IMR-90 (cell line): ENCODE measurements at regions not wholly inside any gene's neighbourhood (a gene's known extent, or its start where the extent isn't known, plus 50 kb on each side); places are given as distances from the start of the nearest gene placed in this dataset.

Experiments
- ATAC-seq: fragments of 200-7000 bp; cut with Tn5 transposase; 2 replicates; pipeline ENCODE4 v1.9.1; 2020; ENCODE audit warnings: low read depth, mild to moderate bottlenecking, moderate library complexity
- BruUV-seq: library from RNA; stranded (reverse); fragments of 400-500 nt; replicated peaks from 2 replicates; lab custom pipeline; 2021; lab: Mats Ljungman, UMichigan
- CTCF ChIA-PET: fragments of 300-600 bp; formaldehyde crosslinking; extraction: SDS; loops from one replicate; lab custom pipeline; 2021; ENCODE audit warnings: antibody characterized with exemption; lab: Yijun Ruan, JAX
- POLR2A ChIA-PET: fragments of 300-600 bp; sonication (Branson Sonifier 250); formaldehyde crosslinking; loops from one replicate; lab custom pipeline; 2022; ENCODE audit warnings: antibody characterized with exemption; ENCODE audit not compliant: unreplicated experiment; lab: Charles Lee
- DNase-seq: peaks from one replicate; pipeline ENCODE4 v3.0.0; 2013
- H2AFZ ChIP-seq: replicated peaks from 2 replicates; pipeline ENCODE3; 2013; ENCODE audit warnings: low read length, mild to moderate bottlenecking; ENCODE audit not compliant: poor library complexity
- H2AK5ac ChIP-seq: 2 replicates; pipeline ENCODE4 v1.6.1; 2013; ENCODE audit warnings: low read depth, low read length, inconsistent platforms
- H2AK9ac ChIP-seq: replicated peaks from 2 replicates; pipeline ENCODE3; 2013; ENCODE audit warnings: mild to moderate bottlenecking, low read depth, low read length, moderate library complexity; ENCODE audit not compliant: poor library complexity
- H2BK120ac ChIP-seq: 2 replicates; pipeline ENCODE4 v1.6.1; 2013; ENCODE audit warnings: low read depth, low read length, inconsistent platforms
- H2BK15ac ChIP-seq: 3 replicates; pipeline ENCODE4 v1.6.1; 2013; ENCODE audit warnings: low read depth, low read length, inconsistent platforms
- H2BK20ac ChIP-seq: 2 replicates; pipeline ENCODE4 v1.6.1; 2013; ENCODE audit warnings: low read depth, mild to moderate bottlenecking, inconsistent platforms, low read length, moderate library complexity
- H2BK5ac ChIP-seq: 2 replicates; pipeline ENCODE4 v1.6.1; 2013; ENCODE audit warnings: mild to moderate bottlenecking, low read depth, low read length, inconsistent platforms; ENCODE audit not compliant: poor library complexity, severe bottlenecking
- H3K14ac ChIP-seq: replicated peaks from 2 replicates; pipeline ENCODE4 v1.6.1; 2013; ENCODE audit warnings: low read depth, low read length, inconsistent platforms
- H3K18ac ChIP-seq: 2 replicates; pipeline ENCODE4 v1.6.1; 2013; ENCODE audit warnings: low read depth, low read length, control low read depth
- H3K23ac ChIP-seq: 2 replicates; pipeline ENCODE4 v1.6.1; 2013; ENCODE audit warnings: low read depth, low read length, inconsistent platforms
- H3K27ac ChIP-seq: 2 replicates; pipeline ENCODE4 v1.5.1; 2013; ENCODE audit warnings: mild to moderate bottlenecking, control low read depth, low read length; ENCODE audit not compliant: insufficient read depth
- H3K27me3 ChIP-seq: 2 replicates; pipeline ENCODE4 v1.6.1; 2013; ENCODE audit warnings: low read length; ENCODE audit not compliant: control insufficient read depth, insufficient read depth
- H3K36me3 ChIP-seq: 2 replicates; pipeline ENCODE4 v1.6.1; 2013; ENCODE audit warnings: low read length, mixed read lengths; ENCODE audit not compliant: control insufficient read depth, insufficient read depth
- H3K4ac ChIP-seq: 2 replicates; pipeline ENCODE4 v1.6.1; 2013; ENCODE audit warnings: low read depth, low read length, inconsistent platforms
- H3K4me1 ChIP-seq: 2 replicates; pipeline ENCODE4 v1.6.1; 2013; ENCODE audit warnings: low read length, mixed read lengths; ENCODE audit not compliant: control insufficient read depth, insufficient read depth
- H3K4me2 ChIP-seq: 2 replicates; pipeline ENCODE4 v1.6.1; 2013; ENCODE audit warnings: low read depth, mild to moderate bottlenecking, control low read depth, low read length, moderate library complexity
- H3K4me3 ChIP-seq: 2 replicates; pipeline ENCODE4 v1.5.1; 2013; ENCODE audit warnings: low read depth, mild to moderate bottlenecking, control low read depth, low read length, moderate library complexity; ENCODE audit not compliant: insufficient read depth
- H3K56ac ChIP-seq: 2 replicates; pipeline ENCODE4 v1.6.1; 2013; ENCODE audit warnings: low read length, inconsistent platforms; ENCODE audit not compliant: insufficient read depth; ENCODE audit errors: extremely low read depth
- H3K79me1 ChIP-seq, 2 experiments: 2 replicates each; pipeline ENCODE4 v1.6.1; 2013; ENCODE audit warnings: low read length in 2 of 2, inconsistent platforms in 1 of 2, low read depth in 1 of 2
- H3K9ac ChIP-seq: 2 replicates; pipeline ENCODE4 v1.6.1; 2013; ENCODE audit warnings: low read depth, low read length, control low read depth
- H3K9me1 ChIP-seq: 2 replicates; pipeline ENCODE4 v1.6.1; 2013; ENCODE audit warnings: low read length, inconsistent platforms; ENCODE audit not compliant: insufficient read depth
- H3K9me3 ChIP-seq: 2 replicates; pipeline ENCODE4 v1.6.1; 2013; ENCODE audit warnings: low read length; ENCODE audit not compliant: control insufficient read depth, insufficient read depth
- H4K20me1 ChIP-seq: 2 replicates; pipeline ENCODE4 v1.6.1; 2013; ENCODE audit warnings: low read length, inconsistent platforms; ENCODE audit not compliant: insufficient read depth
- H4K5ac ChIP-seq: 2 replicates; pipeline ENCODE4 v1.6.1; 2013; ENCODE audit warnings: mild to moderate bottlenecking, low read depth, low read length, control low read depth
- H4K8ac ChIP-seq, 2 experiments: 2 replicates each; pipeline ENCODE4 v1.6.1; 2013; ENCODE audit warnings: low read depth in 2 of 2, low read length in 2 of 2, control low read depth in 1 of 2, inconsistent platforms in 1 of 2
- H4K91ac ChIP-seq: 2 replicates; pipeline ENCODE4 v1.6.1; 2013; ENCODE audit warnings: low read depth, low read length, inconsistent platforms; ENCODE audit not compliant: insufficient read depth
- CEBPB ChIP-seq: IDR thresholded peaks from 2 replicates; pipeline ENCODE4 v1.6.1; 2012; ENCODE audit warnings: low read depth, low read length, improper control_type of control experiment
- CTCF ChIP-seq: conservative IDR thresholded peaks from 2 replicates; pipeline ENCODE4 v1.5.1; 2012; ENCODE audit warnings: mild to moderate bottlenecking, low read depth, low read length, improper control_type of control experiment
- FOS ChIP-seq: fragments of 150-350 bp; IDR thresholded peaks from 2 replicates; pipeline ENCODE4 v1.6.1; 2016; ENCODE audit warnings: low read depth, low read length
- MAFK ChIP-seq: IDR thresholded peaks from 2 replicates; pipeline ENCODE4 v1.6.1; 2012; ENCODE audit warnings: low read depth, low read length, improper control_type of control experiment
- MAZ ChIP-seq: IDR thresholded peaks from 2 replicates; pipeline ENCODE4 v1.6.1; 2012; ENCODE audit warnings: low read depth, mild to moderate bottlenecking, low read length, improper control_type of control experiment, moderate library complexity, borderline replicate concordance
- NFE2L2 ChIP-seq: fragments of 150-350 bp; IDR thresholded peaks from 2 replicates; pipeline ENCODE4 v1.6.1; 2016; ENCODE audit warnings: low read depth, mild to moderate bottlenecking, low read length
- POLR2A ChIP-seq: IDR thresholded peaks from 2 replicates; pipeline ENCODE4 v1.6.1; 2012; ENCODE audit warnings: mild to moderate bottlenecking, low read depth, low read length
- USF2 ChIP-seq: fragments of 150-350 bp; IDR thresholded peaks from 2 replicates; pipeline ENCODE4 v1.6.1; 2017; ENCODE audit warnings: mild to moderate bottlenecking, antibody characterized with exemption, low read length, low read depth
- WGBS, 2 experiments: methylation state at CpG; one replicate each; pipeline versions ENCODE4 v1.1.5 to v1.1.7; 2013; ENCODE audit warnings: missing lambda C conversion rate in 2 of 2; ENCODE audit not compliant: insufficient read length in 1 of 2; ENCODE audit errors: extremely low coverage in 2 of 2; 5-methylcytosine and 5-hydroxymethylcytosine counted together
- dilution Hi-C: fragments of 300-500 bp; cut with HindIII; formaldehyde crosslinking; loops from one replicate; pipeline ENCODE4 v1.14.3; 2018; ENCODE audit warnings: low sequenced_read_pairs; ENCODE audit not compliant: unreplicated experiment
- in situ Hi-C: fragments of 300-500 bp; cut with MboI; formaldehyde crosslinking; loops from 3 replicates; pipeline ENCODE4 v1.14.3; 2019; ENCODE audit warnings: low sequenced_read_pairs, inconsistent platforms, mixed read lengths
- intact Hi-C: fragments of 100-400 bp; cut with micrococcal nuclease; formaldehyde crosslinking; loops from 2 replicates; pipeline ENCODE4 v1.10.0; 2022

- Histone ChIP-seq H3K23ac (no peak overlapping the region), H2AK9ac (no peak overlapping the region), H3K18ac (no peak overlapping the region), H3K9ac (no peak overlapping the region), H4K20me1 (no peaks in the 10 kb centered on the region), H2BK5ac (no peak overlapping the region), H3K9me3 (no peaks in the 10 kb centered on the region), H2BK15ac (no peak overlapping the region), H2BK120ac (no peak overlapping the region), H3K36me3 (no peaks in the 10 kb centered on the region), H2AFZ (no peak overlapping the region), H3K27ac (no peak overlapping the region), H4K8ac (no peak overlapping the region), H3K79me1 (no peaks in the 10 kb centered on the region), H3K56ac (no peak overlapping the region), H3K4me2 (no peak overlapping the region), H3K4me1 (peaks cover 13% of the 10 kb centered on the region), H3K4ac (no peak overlapping the region), H3K4me3 (no peak overlapping the region), H3K27me3 (peaks cover 10% of the 10 kb centered on the region), H4K91ac (no peak overlapping the region), H3K14ac (no peak overlapping the region), H4K5ac (no peak overlapping the region), H3K9me1 (peaks cover 6% of the 10 kb centered on the region; the same call in 1 of the 2 replicates), H2AK5ac (no peak overlapping the region), H2BK20ac (no peak overlapping the region)
- no peak for DNase-seq
- WGBS, 2 experiments: no CpG with 5 or more reads among the region's 3 CpGs
- dilution Hi-C loops (no loop called here), in situ Hi-C loops (no loop called here), intact Hi-C loops (no loop called here)
- ChIA-PET CTCF (interaction anchor here (0.5 to 1.5 kb wide), 5 partner anchors 12 to 386 kb away, joined by 3 to 5 read pairs (median 3); no protein-coding TSS in a partner anchor), POLR2A (interaction anchor here (0.6 kb wide), 1 partner anchor 870 kb away, joined by 3 read pairs; no protein-coding TSS in a partner anchor)
- no peak for ATAC-seq
- no peak for TF ChIP-seq CTCF
- TF ChIP-seq USF2: no peak
- TF ChIP-seq POLR2A: no peak
- no peak for TF ChIP-seq FOS
- TF ChIP-seq MAFK: no peak
- TF ChIP-seq CEBPB: no peak
- no peak for TF ChIP-seq NFE2L2
- no peak for TF ChIP-seq MAZ
- no TSS peak for BruUV-seq
Observed at GRCh38 chr13:44049081-44049945, 169.6 kb downstream of the LACC1 start.
